ENCODE measurements at regions not wholly inside any gene's neighbourhood (a gene's known extent, or its start where the extent isn't known, plus 50 kb on each side); places are given as distances from the start of the nearest gene placed in this dataset.
A peak's percentile ranks its signal among the peaks of the same experiment; 100 is the strongest.

GRCh38 chr7:106777674-106778299, 87.3 kb upstream of the PIK3CG start:
- no peak overlapping the region for H3K27ac Mint-ChIP-seq
- no peak overlapping the region for H3K4me3 Mint-ChIP-seq
- H3K79me2 ChIP-seq (ENCODE audit: low read depth): no peaks in the 10 kb centered on the region

GRCh38 chr7:106778656-106779250, 86.3 kb upstream of the PIK3CG start:
- Histone ChIP-seq H3K9me3 (ENCODE audit: low read depth) (no peaks in the 10 kb centered on the region), H3K9ac (no peak overlapping the region), H3K27me3 (no peaks in the 10 kb centered on the region), H3K4me1 (no peaks in the 10 kb centered on the region), H3K36me3 (no peaks in the 10 kb centered on the region), H3K27ac (no peak overlapping the region), H3F3A (ENCODE audit: low read depth) (no peaks in the 10 kb centered on the region), H3K79me2 (ENCODE audit: low read depth) (no peaks in the 10 kb centered on the region), H3K4me2 (no peak overlapping the region), H3K4me3 (no peak overlapping the region), H4K20me1 (ENCODE audit: low read depth) (no peaks in the 10 kb centered on the region), H2AFZ (replicated peaks) (no peak overlapping the region)
- H3K4me3 Mint-ChIP-seq: no peak overlapping the region
- no peaks in the 10 kb centered on the region for H3K36me3 Mint-ChIP-seq
- H3K4me1 Mint-ChIP-seq: no peaks in the 10 kb centered on the region
- H3K27ac Mint-ChIP-seq: no peak overlapping the region
- H3K27me3 Mint-ChIP-seq (ENCODE audit: insufficient read depth, low read depth): peaks cover 4% of the 10 kb centered on the region
- DNase-seq (ENCODE audit: low spot score): no peak
- H3K9me3 Mint-ChIP-seq: no peaks in the 10 kb centered on the region
- TF ChIP-seq EZH2 (IDR thresholded peaks at IDR 0.05) (no peak), CTCF (IDR thresholded peaks at IDR 0.05) (no peak), EZH2phosphoT487 (IDR thresholded peaks at IDR 0.05) (no peak)

More at GRCh38 chr7:106777674-106778299, 87.3 kb upstream of the PIK3CG start:
- Histone ChIP-seq H4K20me1 (ENCODE audit: low read depth) (no peaks in the 10 kb centered on the region), H3K4me3 (no peak overlapping the region), H3F3A (ENCODE audit: low read depth) (no peaks in the 10 kb centered on the region), H2AFZ (replicated peaks) (no peak overlapping the region), H3K36me3 (no peaks in the 10 kb centered on the region), H3K27me3 (no peaks in the 10 kb centered on the region), H3K9ac (no peak overlapping the region), H3K4me1 (no peaks in the 10 kb centered on the region), H3K9me3 (ENCODE audit: low read depth) (no peaks in the 10 kb centered on the region), H3K27ac (no peak overlapping the region), H3K4me2 (no peak overlapping the region)
- peaks cover 4% of the 10 kb centered on the region for H3K27me3 Mint-ChIP-seq (ENCODE audit: insufficient read depth, low read depth)
- no peaks in the 10 kb centered on the region for H3K9me3 Mint-ChIP-seq
- H3K4me1 Mint-ChIP-seq: no peaks in the 10 kb centered on the region
- TF ChIP-seq EZH2phosphoT487 (IDR thresholded peaks at IDR 0.05) (no peak), EZH2 (IDR thresholded peaks at IDR 0.05) (no peak), CTCF (IDR thresholded peaks at IDR 0.05) (no peak)
- no peak for DNase-seq (ENCODE audit: low spot score)
- no peaks in the 10 kb centered on the region for H3K36me3 Mint-ChIP-seq

DNA sequence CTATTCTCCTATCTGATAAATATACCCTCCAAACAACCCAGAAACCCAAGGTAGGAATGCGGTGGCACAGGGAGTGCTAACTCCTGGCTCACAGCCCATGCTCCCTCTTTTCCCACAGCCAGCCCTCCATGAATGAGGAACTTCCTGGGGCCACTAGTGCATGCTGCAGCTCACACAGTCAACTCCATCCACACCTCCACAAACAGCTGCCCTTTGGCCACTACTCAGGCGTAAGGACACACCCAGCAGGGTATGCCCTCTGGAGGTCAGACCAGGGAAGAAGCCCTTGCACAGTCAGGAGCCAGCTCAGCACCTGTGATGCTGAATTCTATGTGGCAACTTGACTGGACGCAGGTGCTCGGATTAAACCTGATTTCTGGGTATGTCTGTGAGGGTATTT, 85.2 kb upstream of the PIK3CG start:
- peak; percentile 37 for TF ChIP-seq CTCF (IDR thresholded peaks at IDR 0.05)
- no peak for TF ChIP-seq EZH2 (IDR thresholded peaks at IDR 0.05)
- peak; percentile 45 for DNase-seq (ENCODE audit: low spot score)
- H3K36me3 ChIP-seq: no peaks in the 10 kb centered on the region
- peaks cover 4% of the 10 kb centered on the region for H3K27me3 Mint-ChIP-seq (ENCODE audit: insufficient read depth, low read depth)
- H3K79me2 ChIP-seq (ENCODE audit: low read depth): no peaks in the 10 kb centered on the region
- no peak overlapping the region for H3K4me3 ChIP-seq
- no peak overlapping the region for H3K4me2 ChIP-seq
- H3K4me3 Mint-ChIP-seq: no peak overlapping the region
- no peaks in the 10 kb centered on the region for H3K9me3 ChIP-seq (ENCODE audit: low read depth)
- H3K27me3 ChIP-seq: no peaks in the 10 kb centered on the region
- H2AFZ ChIP-seq (replicated peaks): no peak overlapping the region
- no peaks in the 10 kb centered on the region for H3K4me1 Mint-ChIP-seq
- no peaks in the 10 kb centered on the region for H3K4me1 ChIP-seq
- no peak overlapping the region for H3K9ac ChIP-seq
- no peaks in the 10 kb centered on the region for H3K36me3 Mint-ChIP-seq
- no peak overlapping the region for H3K27ac Mint-ChIP-seq
- no peak overlapping the region for H3K27ac ChIP-seq
- no peaks in the 10 kb centered on the region for H3K9me3 Mint-ChIP-seq
- H3F3A ChIP-seq (ENCODE audit: low read depth): no peaks in the 10 kb centered on the region
- H4K20me1 ChIP-seq (ENCODE audit: low read depth): no peaks in the 10 kb centered on the region
